ENCODE measurements at regions not wholly inside any gene's neighbourhood (a gene's known extent, or its start where the extent isn't known, plus 50 kb on each side); places are given as distances from the start of the nearest gene placed in this dataset.
"Not testable (repeated sequence)": the region's sequence is repeated elsewhere in the genome, so short reads cannot be mapped to it uniquely, and the experiment has no call there.

- no peak for DNase-seq
These were observed 92.6 kb upstream of the RNF32 start for GRCh38 chr7:156547884-156548561.

GRCh38 chr7:156545979-156546378, 94.6 kb upstream of the RNF32 start:
- DNase-seq, result peak in 19 of 56 donors; percentile 7 to 54 (median 14)

GRCh38 chr7:156544919-156545715, 95.5 kb upstream of the RNF32 start:
- DNase-seq, result no peak

- no peak for DNase-seq
These were observed 96.6 kb upstream of the RNF32 start for GRCh38 chr7:156543699-156544598.

- no peak for DNase-seq
These were observed 99.9 kb upstream of the RNF32 start for GRCh38 chr7:156540619-156541165.

GRCh38 chr7:156539999-156540398, 100.6 kb upstream of the RNF32 start:
- no peak for DNase-seq

GRCh38 chr7:156537006-156537405, 103.6 kb upstream of the RNF32 start:
- no peak for DNase-seq

GRCh38 chr7:156534925-156535324, 105.6 kb upstream of the RNF32 start:
- no peak for DNase-seq

- no peak for DNase-seq
These were observed 106.6 kb upstream of the RNF32 start for GRCh38 chr7:156533964-156534363.

GRCh38 chr7:156533420-156533819, 107.2 kb upstream of the RNF32 start:
- DNase-seq, result no peak

- DNase-seq, result no peak
These were observed 108.5 kb upstream of the RNF32 start for GRCh38 chr7:156532016-156532602.

GRCh38 chr7:156529956-156530355, 110.6 kb upstream of the RNF32 start:
- DNase-seq, result no peak

- DNase-seq, result no peak
These were observed 113.1 kb upstream of the RNF32 start for GRCh38 chr7:156527458-156527890.

- DNase-seq, result no peak
These were observed 115.6 kb upstream of the RNF32 start for GRCh38 chr7:156524818-156525597.

- DNase-seq, result no peak
These were observed 117.0 kb upstream of the RNF32 start for GRCh38 chr7:156523447-156524048.

GRCh38 chr7:156522801-156523200, 117.8 kb upstream of the RNF32 start:
- no peak for DNase-seq

- no peak for DNase-seq
These were observed 121.5 kb upstream of the RNF32 start for GRCh38 chr7:156519070-156519469.

GRCh38 chr7:156518466-156518865, 122.1 kb upstream of the RNF32 start:
- no peak for DNase-seq

- not testable (repeated sequence) for DNase-seq
These were observed 122.7 kb upstream of the RNF32 start for GRCh38 chr7:156517858-156518257.
